ENCODE measurements at regions not wholly inside any gene's neighbourhood (a gene's known extent, or its start where the extent isn't known, plus 50 kb on each side); places are given as distances from the start of the nearest gene placed in this dataset.

DNA sequence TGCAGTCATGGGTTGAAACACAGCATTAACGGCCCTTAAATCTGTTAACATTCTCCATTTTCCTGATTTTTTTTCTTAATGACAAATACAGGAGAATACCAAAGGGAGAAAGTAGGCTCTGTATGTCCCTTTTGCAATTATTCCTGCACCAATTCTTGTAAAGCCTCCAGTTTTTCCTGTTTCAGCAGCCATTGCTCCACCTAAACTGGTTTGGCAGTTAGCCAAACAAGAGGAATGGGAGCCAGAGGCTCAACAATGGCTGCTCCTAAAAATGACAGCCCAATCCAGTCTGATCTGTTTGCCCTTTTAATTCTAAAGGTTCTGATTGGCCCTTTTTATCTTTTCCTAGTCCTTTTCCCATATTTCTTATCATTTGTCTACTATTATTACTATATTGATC lies 284.2 kb upstream of the SGK1 start (continued):
- TF ChIP-seq KDM1A (IDR thresholded peaks at IDR 0.05; ENCODE audit: borderline replicate concordance, low read length) (no peak), SIX5 (IDR thresholded peaks at IDR 0.05; ENCODE audit: low read depth, low read length) (no peak), BRCA1 (IDR thresholded peaks at IDR 0.05; ENCODE audit: low read depth, low read length) (no peak), SRF (IDR thresholded peaks at IDR 0.05; ENCODE audit: low read depth, low read length) (no peak), HDAC2 (IDR thresholded peaks at IDR 0.05; ENCODE audit: borderline replicate concordance in 1 of 2, low read depth in 2 of 2, low read length in 2 of 2) (no peak), FOSL1 (IDR thresholded peaks at IDR 0.05; ENCODE audit: insufficient read depth, low read depth, low read length) (no peak), SIRT6 (IDR thresholded peaks at IDR 0.05; ENCODE audit: low read length) (no peak)
